Liver (tissue), 2 donors: ENCODE measurements at regions not wholly inside any gene's neighbourhood (a gene's known extent, or its start where the extent isn't known, plus 50 kb on each side); places are given as distances from the start of the nearest gene placed in this dataset.

ENCODE experiments used
- EGR1 ChIP-seq, 2 donors: IDR thresholded peaks; 2 replicates each; pipeline ENCODE4 v1.6.1; 2016 to 2018; ENCODE audit warnings: antibody characterized with exemption in 2 of 2, low read depth in 2 of 2
- RAD21 ChIP-seq, 2 donors: IDR thresholded peaks; 2 replicates each; pipeline ENCODE4 v1.6.1; 2016; ENCODE audit warnings: antibody characterized with exemption in 2 of 2, mild to moderate bottlenecking in 2 of 2
- YY1 ChIP-seq: IDR thresholded peaks from 2 replicates; pipeline ENCODE4 v1.6.1; 2016; ENCODE audit warnings: antibody characterized with exemption, mild to moderate bottlenecking
- ZBTB33 ChIP-seq: IDR thresholded peaks from 2 replicates; pipeline ENCODE4 v1.6.1; 2016; ENCODE audit warnings: antibody characterized with exemption
- donor health status: healthy.

- TF ChIP-seq RAD21 (IDR thresholded peaks at IDR 0.05) (no peak), EGR1 (IDR thresholded peaks at IDR 0.05; ENCODE audit: low read depth in 2 of 2) (no peak), YY1 (no peak), ZBTB33 (no peak)
Measured at GRCh38 chr7:10308276-10308675, 665.4 kb upstream of the PHF14 start.
